Left ventricle myocardium superior (tissue), 1 donor: ENCODE measurements at regions not wholly inside any gene's neighbourhood (a gene's known extent, or its start where the extent isn't known, plus 50 kb on each side); places are given as distances from the start of the nearest gene placed in this dataset.
A peak's percentile ranks its signal among the peaks of the same experiment; 100 is the strongest.
"Not testable (repeated sequence)": the region's sequence is repeated elsewhere in the genome, so short reads cannot be mapped to it uniquely, and the experiment has no call there.

Experiments used
- ATAC-seq: fragments of 200-7000 bp; cut with Tn5 transposase; one replicate; pipeline ENCODE4 v1.9.1; 2020; ENCODE audit warnings: mild to moderate bottlenecking, moderate library complexity
- DNase-seq: peaks from one replicate; pipeline ENCODE4 v3.0.0-alpha.2; 2020
- intact Hi-C: fragments of 100-400 bp; cut with micrococcal nuclease; formaldehyde crosslinking; loops from one replicate; pipeline ENCODE4 v1.11.0; 2022
- donor health status: DM: no; HTN: yes; CAD: no; lungs with severe emphysema.

GRCh38 chr17:30696234-30696633 lies 128.3 kb downstream of the CRLF3 start:
- intact Hi-C loops: no loop called here
- DNase-seq: no peak

GRCh38 chr17:30695265-30695811 lies 129.2 kb downstream of the CRLF3 start:
- DNase-seq, ATAC-seq, intact Hi-C loops: not testable (repeated sequence)

More at GRCh38 chr17:30696234-30696633, 128.3 kb downstream of the CRLF3 start:
- ATAC-seq: no peak

GRCh38 chr17:30693772-30694171 lies 130.7 kb downstream of the CRLF3 start:
- ATAC-seq (peak; percentile 45), DNase-seq (peak; percentile 36)
- intact Hi-C loops: not testable (repeated sequence)

GRCh38 chr17:30689266-30690000 lies 135.1 kb downstream of the CRLF3 start:
- ATAC-seq, DNase-seq, intact Hi-C loops: not testable (repeated sequence)

- ATAC-seq, DNase-seq, intact Hi-C loops: not testable (repeated sequence)
Observed at GRCh38 chr17:30686538-30687479, 137.7 kb downstream of the CRLF3 start.

GRCh38 chr17:30682280-30682679 lies 142.2 kb downstream of the CRLF3 start:
- intact Hi-C loops, DNase-seq, ATAC-seq: not testable (repeated sequence)

- DNase-seq, ATAC-seq, intact Hi-C loops: not testable (repeated sequence)
Observed at GRCh38 chr17:30680681-30681080, 143.8 kb downstream of the CRLF3 start.

GRCh38 chr17:30677550-30678249 lies 146.8 kb downstream of the CRLF3 start:
- intact Hi-C loops: no loop called here
- ATAC-seq (no peak), DNase-seq (no peak)

- intact Hi-C loops, ATAC-seq, DNase-seq: not testable (repeated sequence)
Observed at GRCh38 chr17:30675777-30676492, 148.6 kb downstream of the CRLF3 start.

GRCh38 chr17:30669217-30669649 lies 155.3 kb downstream of the CRLF3 start:
- ATAC-seq, intact Hi-C loops, DNase-seq: not testable (repeated sequence)

GRCh38 chr17:30668360-30669181 lies 155.9 kb downstream of the CRLF3 start:
- ATAC-seq: peak; percentile 25
- DNase-seq, intact Hi-C loops: not testable (repeated sequence)

- intact Hi-C loops: not testable (repeated sequence)
- DNase-seq (peak; percentile 54), ATAC-seq (peak; percentile 96)
Observed at GRCh38 chr17:30667657-30668359, 156.7 kb downstream of the CRLF3 start.

GRCh38 chr17:30666838-30667656 lies 157.4 kb downstream of the CRLF3 start:
- DNase-seq, ATAC-seq, intact Hi-C loops: not testable (repeated sequence)

- ATAC-seq, intact Hi-C loops, DNase-seq: not testable (repeated sequence)
Observed at GRCh38 chr17:30663727-30664455, 160.6 kb downstream of the CRLF3 start.

- DNase-seq, intact Hi-C loops, ATAC-seq: not testable (repeated sequence)
Observed at GRCh38 chr17:30657148-30657547, 167.3 kb downstream of the CRLF3 start.
